ENCODE measurements at regions not wholly inside any gene's neighbourhood (a gene's known extent, or its start where the extent isn't known, plus 50 kb on each side); places are given as distances from the start of the nearest gene placed in this dataset.
A peak's percentile ranks its signal among the peaks of the same experiment; 100 is the strongest.

DNA sequence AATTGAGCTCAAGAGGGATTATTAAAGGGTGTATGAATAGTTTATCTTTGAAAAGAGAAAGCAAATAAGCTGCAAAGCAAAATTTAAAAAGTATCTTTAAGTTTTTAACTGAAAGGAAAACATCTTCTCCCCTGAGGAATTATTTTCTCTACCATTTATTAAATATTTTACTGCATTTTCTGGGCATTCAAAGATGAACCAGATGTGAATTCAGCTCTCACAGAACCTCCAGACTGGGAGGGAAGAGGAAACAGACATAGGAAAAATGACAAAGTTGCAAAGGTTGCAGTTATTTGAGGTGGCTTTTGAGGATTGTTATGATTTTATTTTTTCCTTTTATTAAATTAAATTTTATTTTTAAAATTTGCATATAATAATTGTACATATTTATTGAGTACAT lies 122.7 kb upstream of the SESN3 start:
- no peaks in the 10 kb centered on the region for H3K27me3 ChIP-seq (ENCODE audit: control insufficient read depth in 2 of 2, insufficient read depth in 2 of 2, low read length in 2 of 2)

DNA sequence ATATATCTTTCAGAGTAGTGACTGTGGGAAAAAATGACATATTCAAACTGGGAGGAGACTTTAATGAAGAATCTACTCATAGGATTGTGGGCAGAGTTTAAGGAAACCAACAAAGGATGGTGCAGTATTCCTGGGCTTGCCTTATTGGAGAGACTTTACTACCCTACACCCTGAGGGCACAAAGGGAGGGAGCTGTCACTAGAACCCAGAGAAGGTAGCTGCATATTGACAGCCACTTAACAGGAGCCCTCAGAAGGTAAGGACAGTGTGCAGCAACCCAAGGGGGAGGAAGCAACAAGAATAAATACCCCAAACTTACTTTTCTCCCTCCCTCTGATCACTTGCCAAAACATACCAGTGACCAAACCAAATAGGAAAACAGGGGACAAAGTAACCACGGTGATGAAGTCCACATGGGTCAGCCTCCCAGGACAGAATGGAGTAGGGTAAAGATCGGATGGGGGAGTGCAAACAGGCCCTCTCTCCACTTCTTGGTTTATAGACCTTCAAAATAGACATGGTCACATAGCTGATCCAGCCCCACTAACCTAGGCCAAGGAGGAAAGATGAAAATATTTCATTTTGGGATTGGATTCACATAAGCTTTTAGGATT lies 121.8 kb upstream of the SESN3 start:
- Histone ChIP-seq H3K9me3 (ENCODE audit: control insufficient read depth in 2 of 2, low read length in 2 of 2) (no peaks in the 10 kb centered on the region), H3K4me1 (ENCODE audit: control insufficient read depth in 2 of 2, insufficient read depth in 2 of 2, low read length in 2 of 2) (no peaks in the 10 kb centered on the region), H3K27ac (ENCODE audit: low read depth in 2 of 2, low read length in 2 of 2) (no peak overlapping the region), H3K9ac (ENCODE audit: low read depth in 1 of 2, low read length in 2 of 2) (no peak overlapping the region), H3K27me3 (ENCODE audit: control insufficient read depth in 2 of 2, insufficient read depth in 2 of 2, low read length in 2 of 2) (no peaks in the 10 kb centered on the region), H3K4me3 (ENCODE audit: low read length in 2 of 2) (no peak overlapping the region), H3K36me3 (ENCODE audit: control insufficient read depth in 2 of 2, insufficient read depth in 2 of 2, low read length in 2 of 2) (no peaks in the 10 kb centered on the region)

More for the DNA sequence above, 122.7 kb upstream of the SESN3 start:
- no peak overlapping the region for H3K9ac ChIP-seq (ENCODE audit: low read depth in 1 of 2, low read length in 2 of 2)
- no peak overlapping the region for H3K27ac ChIP-seq (ENCODE audit: low read depth in 2 of 2, low read length in 2 of 2)
- no peaks in the 10 kb centered on the region for H3K9me3 ChIP-seq (ENCODE audit: control insufficient read depth in 2 of 2, low read length in 2 of 2)
- no peaks in the 10 kb centered on the region for H3K4me1 ChIP-seq (ENCODE audit: control insufficient read depth in 2 of 2, insufficient read depth in 2 of 2, low read length in 2 of 2)
- H3K36me3 ChIP-seq (ENCODE audit: control insufficient read depth in 2 of 2, insufficient read depth in 2 of 2, low read length in 2 of 2) = no peaks in the 10 kb centered on the region
- H3K4me3 ChIP-seq (ENCODE audit: low read length in 2 of 2) = no peak overlapping the region

- Histone ChIP-seq H3K27ac (ENCODE audit: low read depth in 2 of 2, low read length in 2 of 2) (no peak overlapping the region), H3K4me3 (ENCODE audit: low read length in 2 of 2) (no peak overlapping the region), H3K4me1 (ENCODE audit: control insufficient read depth in 2 of 2, insufficient read depth in 2 of 2, low read length in 2 of 2) (no peaks in the 10 kb centered on the region), H3K36me3 (ENCODE audit: control insufficient read depth in 2 of 2, insufficient read depth in 2 of 2, low read length in 2 of 2) (no peaks in the 10 kb centered on the region), H3K9me3 (ENCODE audit: control insufficient read depth in 2 of 2, low read length in 2 of 2) (no peaks in the 10 kb centered on the region), H3K27me3 (ENCODE audit: control insufficient read depth in 2 of 2, insufficient read depth in 2 of 2, low read length in 2 of 2) (no peaks in the 10 kb centered on the region), H3K9ac (ENCODE audit: low read depth in 1 of 2, low read length in 2 of 2) (no peak overlapping the region)
Observed at GRCh38 chr11:95349345-95349942, 118.4 kb upstream of the SESN3 start.

DNA sequence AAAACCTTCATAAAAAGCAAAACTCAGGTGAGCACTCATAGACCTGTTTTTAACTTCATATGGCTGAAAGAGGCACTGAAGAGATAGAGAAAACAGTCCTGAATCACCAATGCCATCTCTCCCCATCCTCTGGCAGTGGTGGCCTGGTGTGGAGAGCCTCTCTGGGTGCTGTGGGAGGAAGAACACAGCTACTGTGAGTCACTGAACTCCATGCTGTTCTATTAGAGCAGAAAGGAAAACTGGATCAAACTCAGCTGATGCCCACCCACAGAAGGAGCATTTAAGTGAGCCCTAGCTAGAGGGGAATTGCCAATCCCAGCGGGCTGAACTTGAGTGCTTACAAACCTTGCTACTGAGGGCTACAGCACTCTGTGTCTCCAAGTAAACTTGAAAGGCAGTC lies 115.3 kb upstream of the SESN3 start:
- Histone ChIP-seq H3K27me3 (ENCODE audit: control insufficient read depth in 2 of 2, insufficient read depth in 2 of 2, low read length in 2 of 2) (no peaks in the 10 kb centered on the region), H3K4me3 (ENCODE audit: low read length in 2 of 2) (no peak overlapping the region), H3K27ac (ENCODE audit: low read depth in 2 of 2, low read length in 2 of 2) (no peak overlapping the region), H3K9ac (ENCODE audit: low read depth in 1 of 2, low read length in 2 of 2) (no peak overlapping the region), H3K9me3 (ENCODE audit: control insufficient read depth in 2 of 2, low read length in 2 of 2) (no peaks in the 10 kb centered on the region), H3K36me3 (ENCODE audit: control insufficient read depth in 2 of 2, insufficient read depth in 2 of 2, low read length in 2 of 2) (no peaks in the 10 kb centered on the region), H3K4me1 (ENCODE audit: control insufficient read depth in 2 of 2, insufficient read depth in 2 of 2, low read length in 2 of 2) (no peaks in the 10 kb centered on the region)

GRCh38 chr11:95345651-95346050 lies 114.6 kb upstream of the SESN3 start:
- no peaks in the 10 kb centered on the region for H3K4me1 ChIP-seq (ENCODE audit: control insufficient read depth in 2 of 2, insufficient read depth in 2 of 2, low read length in 2 of 2)
- no peak overlapping the region for H3K27ac ChIP-seq (ENCODE audit: low read depth in 2 of 2, low read length in 2 of 2)
- no peaks in the 10 kb centered on the region for H3K9me3 ChIP-seq (ENCODE audit: control insufficient read depth in 2 of 2, low read length in 2 of 2)
- no peak overlapping the region for H3K9ac ChIP-seq (ENCODE audit: low read depth in 1 of 2, low read length in 2 of 2)
- no peaks in the 10 kb centered on the region for H3K27me3 ChIP-seq (ENCODE audit: control insufficient read depth in 2 of 2, insufficient read depth in 2 of 2, low read length in 2 of 2)
- H3K4me3 ChIP-seq (ENCODE audit: low read length in 2 of 2) = no peak overlapping the region
- no peaks in the 10 kb centered on the region for H3K36me3 ChIP-seq (ENCODE audit: control insufficient read depth in 2 of 2, insufficient read depth in 2 of 2, low read length in 2 of 2)

GRCh38 chr11:95344932-95345642 lies 114.1 kb upstream of the SESN3 start:
- H3K36me3 ChIP-seq (ENCODE audit: control insufficient read depth in 2 of 2, insufficient read depth in 2 of 2, low read length in 2 of 2) = no peaks in the 10 kb centered on the region
- no peaks in the 10 kb centered on the region for H3K4me1 ChIP-seq (ENCODE audit: control insufficient read depth in 2 of 2, insufficient read depth in 2 of 2, low read length in 2 of 2)
- no peak overlapping the region for H3K27ac ChIP-seq (ENCODE audit: low read depth in 2 of 2, low read length in 2 of 2)
- H3K27me3 ChIP-seq (ENCODE audit: control insufficient read depth in 2 of 2, insufficient read depth in 2 of 2, low read length in 2 of 2) = no peaks in the 10 kb centered on the region
- H3K9me3 ChIP-seq (ENCODE audit: control insufficient read depth in 2 of 2, low read length in 2 of 2) = no peaks in the 10 kb centered on the region
- H3K4me3 ChIP-seq (ENCODE audit: low read length in 2 of 2) = no peak overlapping the region
- no peak overlapping the region for H3K9ac ChIP-seq (ENCODE audit: low read depth in 1 of 2, low read length in 2 of 2)

GRCh38 chr11:95341221-95341620 lies 110.2 kb upstream of the SESN3 start:
- Histone ChIP-seq H3K9me3 (ENCODE audit: control insufficient read depth in 2 of 2, low read length in 2 of 2) (no peaks in the 10 kb centered on the region), H3K27me3 (ENCODE audit: control insufficient read depth in 2 of 2, insufficient read depth in 2 of 2, low read length in 2 of 2) (no peaks in the 10 kb centered on the region), H3K9ac (ENCODE audit: low read depth in 1 of 2, low read length in 2 of 2) (no peak overlapping the region), H3K4me3 (ENCODE audit: low read length in 2 of 2) (no peak overlapping the region), H3K27ac (ENCODE audit: low read depth in 2 of 2, low read length in 2 of 2) (no peak overlapping the region), H3K4me1 (ENCODE audit: control insufficient read depth in 2 of 2, insufficient read depth in 2 of 2, low read length in 2 of 2) (peaks cover 2 to 12% of the 10 kb centered on the region in 2 donors), H3K36me3 (ENCODE audit: control insufficient read depth in 2 of 2, insufficient read depth in 2 of 2, low read length in 2 of 2) (no peaks in the 10 kb centered on the region)

GRCh38 chr11:95339086-95339901 lies 108.3 kb upstream of the SESN3 start:
- H3K4me3 ChIP-seq (ENCODE audit: low read length in 2 of 2) = no peak overlapping the region
- H3K27me3 ChIP-seq (ENCODE audit: control insufficient read depth in 2 of 2, insufficient read depth in 2 of 2, low read length in 2 of 2) = no peaks in the 10 kb centered on the region
- no peaks in the 10 kb centered on the region for H3K9me3 ChIP-seq (ENCODE audit: control insufficient read depth in 2 of 2, low read length in 2 of 2)
- H3K4me1 ChIP-seq (ENCODE audit: control insufficient read depth in 2 of 2, insufficient read depth in 2 of 2, low read length in 2 of 2) = peaks cover 2 to 12% of the 10 kb centered on the region in 2 donors
- H3K27ac ChIP-seq (ENCODE audit: low read depth in 2 of 2, low read length in 2 of 2) = peak overlapping the region; percentile 13 to 65
- no peak overlapping the region for H3K9ac ChIP-seq (ENCODE audit: low read depth in 1 of 2, low read length in 2 of 2)
- no peaks in the 10 kb centered on the region for H3K36me3 ChIP-seq (ENCODE audit: control insufficient read depth in 2 of 2, insufficient read depth in 2 of 2, low read length in 2 of 2)

GRCh38 chr11:95338430-95338991 lies 107.5 kb upstream of the SESN3 start:
- Histone ChIP-seq H3K27ac (ENCODE audit: low read depth in 2 of 2, low read length in 2 of 2) (peak overlapping the region; percentile 23 to 65), H3K4me1 (ENCODE audit: control insufficient read depth in 2 of 2, insufficient read depth in 2 of 2, low read length in 2 of 2) (peaks cover 2 to 12% of the 10 kb centered on the region in 2 donors), H3K36me3 (ENCODE audit: control insufficient read depth in 2 of 2, insufficient read depth in 2 of 2, low read length in 2 of 2) (no peaks in the 10 kb centered on the region), H3K4me3 (ENCODE audit: low read length in 2 of 2) (no peak overlapping the region), H3K9me3 (ENCODE audit: control insufficient read depth in 2 of 2, low read length in 2 of 2) (no peaks in the 10 kb centered on the region), H3K27me3 (ENCODE audit: control insufficient read depth in 2 of 2, insufficient read depth in 2 of 2, low read length in 2 of 2) (no peaks in the 10 kb centered on the region), H3K9ac (ENCODE audit: low read depth in 1 of 2, low read length in 2 of 2) (no peak overlapping the region)
